ENCODE measurements at regions not wholly inside any gene's neighbourhood (a gene's known extent, or its start where the extent isn't known, plus 50 kb on each side); places are given as distances from the start of the nearest gene placed in this dataset.
"Not testable (repeated sequence)": the region's sequence is repeated elsewhere in the genome, so short reads cannot be mapped to it uniquely, and the experiment has no call there.

DNA sequence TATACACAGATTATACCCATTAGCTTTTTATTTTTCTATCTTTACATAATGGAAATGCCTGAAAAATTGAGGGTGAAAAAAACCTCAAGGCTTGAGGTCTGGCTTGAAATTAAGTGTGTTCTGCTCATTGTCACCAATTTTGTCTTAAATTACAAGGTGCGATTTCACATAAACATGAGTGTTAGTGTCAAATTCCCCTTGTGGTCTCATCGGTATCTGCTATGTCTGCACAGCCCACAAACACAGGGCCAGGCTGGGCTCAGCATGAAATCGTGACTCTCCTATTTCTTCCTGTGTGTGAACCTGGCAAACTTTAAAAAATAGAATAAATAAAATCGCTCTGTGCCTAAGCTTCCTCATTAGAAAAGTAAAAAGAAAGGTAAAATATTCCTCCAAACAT is 109.1 kb downstream of the CRLF2 start:
- POLR2A ChIA-PET = no interaction called here
- TF ChIP-seq, protein P1, sequence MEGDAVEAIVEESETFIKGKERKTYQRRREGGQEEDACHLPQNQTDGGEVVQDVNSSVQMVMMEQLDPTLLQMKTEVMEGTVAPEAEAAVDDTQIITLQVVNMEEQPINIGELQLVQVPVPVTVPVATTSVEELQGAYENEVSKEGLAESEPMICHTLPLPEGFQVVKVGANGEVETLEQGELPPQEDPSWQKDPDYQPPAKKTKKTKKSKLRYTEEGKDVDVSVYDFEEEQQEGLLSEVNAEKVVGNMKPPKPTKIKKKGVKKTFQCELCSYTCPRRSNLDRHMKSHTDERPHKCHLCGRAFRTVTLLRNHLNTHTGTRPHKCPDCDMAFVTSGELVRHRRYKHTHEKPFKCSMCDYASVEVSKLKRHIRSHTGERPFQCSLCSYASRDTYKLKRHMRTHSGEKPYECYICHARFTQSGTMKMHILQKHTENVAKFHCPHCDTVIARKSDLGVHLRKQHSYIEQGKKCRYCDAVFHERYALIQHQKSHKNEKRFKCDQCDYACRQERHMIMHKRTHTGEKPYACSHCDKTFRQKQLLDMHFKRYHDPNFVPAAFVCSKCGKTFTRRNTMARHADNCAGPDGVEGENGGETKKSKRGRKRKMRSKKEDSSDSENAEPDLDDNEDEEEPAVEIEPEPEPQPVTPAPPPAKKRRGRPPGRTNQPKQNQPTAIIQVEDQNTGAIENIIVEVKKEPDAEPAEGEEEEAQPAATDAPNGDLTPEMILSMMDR (IDR thresholded peaks at IDR 0.05; ENCODE audit: control extremely low read depth, extremely low read depth, low read depth, missing control alignments) = no peak
- CTCF ChIA-PET = no interaction called here
- DNase-seq (ENCODE audit: extremely low spot score) = no peak

DNA sequence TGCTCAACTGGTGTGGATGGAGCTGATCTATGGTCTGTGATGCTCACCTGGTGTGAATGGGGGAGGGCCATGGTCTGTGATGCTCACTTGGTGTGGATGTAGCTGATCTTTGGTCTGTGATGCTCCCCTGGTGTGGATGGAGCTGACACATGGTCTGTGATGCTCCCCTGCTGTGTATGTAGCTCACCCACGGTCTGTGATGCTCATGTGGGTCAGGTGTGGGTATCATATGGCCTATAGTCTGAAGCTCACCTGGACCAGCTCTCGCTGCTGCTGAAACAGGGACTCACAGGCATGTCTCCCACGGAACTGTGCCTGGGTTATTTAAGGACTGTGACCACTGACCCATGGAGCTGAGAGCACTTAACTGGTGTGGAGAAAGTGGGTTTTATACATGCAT is 109.7 kb downstream of the CRLF2 start:
- CTCF ChIA-PET = no interaction called here
- TF ChIP-seq, protein P1 (IDR thresholded peaks at IDR 0.05; ENCODE audit: control extremely low read depth, extremely low read depth, low read depth, missing control alignments) = no peak
- no peak for DNase-seq (ENCODE audit: extremely low spot score)
- POLR2A ChIA-PET = no interaction called here

DNA sequence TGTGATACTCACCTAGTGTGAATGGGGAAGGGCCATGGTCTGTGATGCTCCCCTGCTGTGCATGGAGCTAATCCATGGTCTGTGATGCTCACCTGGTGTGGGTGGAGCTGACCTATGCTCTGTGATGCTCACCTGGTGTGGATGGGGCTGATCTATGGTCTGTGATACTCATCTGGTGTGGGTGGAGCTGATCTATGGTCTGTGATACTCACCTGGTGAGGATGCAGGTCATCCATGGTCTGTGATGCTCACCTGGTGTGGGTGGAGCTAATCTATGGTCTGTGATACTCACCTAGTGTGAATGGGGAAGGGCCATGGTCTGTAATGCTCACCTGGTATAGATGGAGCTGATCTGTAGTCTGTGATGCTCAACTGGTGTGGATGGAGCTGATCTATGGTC is 110.2 kb downstream of the CRLF2 start:
- POLR2A ChIA-PET, CTCF ChIA-PET: not testable (repeated sequence)

DNA sequence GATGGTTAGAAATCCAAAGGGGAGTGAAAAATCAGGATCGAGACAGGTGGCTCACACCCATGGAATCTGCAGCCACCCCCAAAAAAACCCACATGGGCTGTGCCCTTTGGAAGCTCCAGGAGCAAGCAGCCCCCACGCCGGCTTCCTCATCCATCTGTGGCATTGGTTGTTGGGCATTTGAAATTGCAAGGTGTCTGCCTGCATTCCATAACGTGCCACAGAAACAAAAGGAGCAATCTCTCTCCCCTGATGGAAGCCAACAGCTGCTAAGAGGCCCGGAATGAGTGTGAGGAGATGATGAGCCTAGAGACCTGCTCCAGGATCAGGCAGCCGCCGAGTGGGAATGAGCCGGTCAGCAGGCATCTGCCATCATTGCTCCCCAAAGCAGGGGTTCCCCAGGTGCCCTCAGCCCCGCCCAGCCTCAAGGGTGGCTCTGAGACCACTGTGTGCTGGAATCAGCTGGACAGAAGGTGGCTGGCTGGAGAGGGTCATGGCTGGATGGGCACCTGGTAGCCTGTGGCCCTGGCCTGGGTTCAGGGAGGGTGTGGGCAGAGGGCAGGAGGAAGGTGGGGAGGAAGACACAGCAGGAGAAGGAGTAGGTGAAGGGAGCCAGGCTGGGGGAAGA is 113.2 kb downstream of the CRLF2 start:
- no peak for DNase-seq (ENCODE audit: extremely low spot score)
- ChIA-PET CTCF (no interaction called here), POLR2A (no interaction called here)
- TF ChIP-seq, protein P1 (IDR thresholded peaks at IDR 0.05; ENCODE audit: control extremely low read depth, extremely low read depth, low read depth, missing control alignments) = no peak

More for the DNA sequence above, 110.2 kb downstream of the CRLF2 start:
- not testable (repeated sequence) for DNase-seq (ENCODE audit: extremely low spot score)

DNA sequence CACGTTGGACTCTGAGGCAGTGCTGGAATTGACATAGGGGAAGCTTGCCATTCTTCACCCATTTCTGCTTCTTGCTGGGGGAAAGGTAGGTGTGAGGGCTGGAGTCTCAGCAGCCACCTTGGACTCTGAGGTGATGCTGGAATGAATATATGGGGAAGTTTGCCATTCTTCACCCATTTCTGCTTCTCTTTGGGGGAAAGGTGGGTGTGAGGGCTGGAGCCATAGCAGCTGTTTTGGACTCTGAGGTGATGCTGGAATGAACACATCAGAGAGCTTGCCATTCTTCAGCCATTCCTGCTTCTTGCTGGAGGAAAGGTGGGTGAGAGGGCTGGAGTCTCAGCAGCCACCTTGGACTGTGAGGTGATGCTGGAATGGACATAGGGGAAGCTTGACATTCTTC is 115.1 kb downstream of the CRLF2 start:
- DNase-seq (ENCODE audit: extremely low spot score) = no peak
- ChIA-PET POLR2A (no interaction called here), CTCF (no interaction called here)
- TF ChIP-seq, protein P1 (IDR thresholded peaks at IDR 0.05; ENCODE audit: control extremely low read depth, extremely low read depth, low read depth, missing control alignments) = no peak

DNA sequence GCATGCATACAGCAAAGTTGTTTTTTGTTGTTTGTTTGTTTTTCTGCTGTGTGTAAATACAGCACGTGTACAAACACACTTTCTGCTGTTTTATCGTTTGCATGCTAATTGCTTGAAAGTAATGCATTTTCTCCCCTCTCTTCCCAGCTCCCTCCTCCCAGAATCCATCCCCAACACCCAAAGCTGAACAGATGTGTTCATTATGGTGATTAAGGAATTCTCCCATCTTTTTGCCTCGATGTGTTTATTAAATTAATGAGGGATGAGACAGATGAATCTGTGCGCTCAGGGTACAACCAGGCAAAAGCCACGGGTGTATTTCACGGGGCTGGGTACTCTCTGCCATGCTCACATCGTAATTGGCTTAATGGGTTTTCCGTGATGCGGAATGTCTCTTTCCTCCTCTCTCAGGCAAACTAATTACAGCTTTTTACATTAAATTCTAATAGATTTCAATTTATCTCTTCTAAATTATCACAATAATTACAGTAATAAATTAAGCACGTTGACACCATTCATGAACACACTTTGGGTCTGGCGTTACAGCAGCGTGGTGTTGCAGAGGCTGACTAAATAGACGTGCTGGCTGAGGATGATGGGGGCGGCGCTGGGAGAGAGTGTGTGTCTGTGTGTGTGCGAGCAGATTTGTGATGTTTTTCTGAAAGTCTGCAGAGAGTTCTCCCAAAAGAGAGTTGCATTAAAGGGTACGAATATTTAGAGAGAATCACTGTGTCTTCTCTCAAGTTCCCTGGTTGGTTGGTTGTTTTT is 117.7 kb downstream of the CRLF2 start:
- DNase-seq (ENCODE audit: extremely low spot score) = no peak
- CTCF ChIA-PET = no interaction called here
- TF ChIP-seq, protein P1 (IDR thresholded peaks at IDR 0.05; ENCODE audit: control extremely low read depth, extremely low read depth, low read depth, missing control alignments) = no peak
- POLR2A ChIA-PET = no interaction called here

DNA sequence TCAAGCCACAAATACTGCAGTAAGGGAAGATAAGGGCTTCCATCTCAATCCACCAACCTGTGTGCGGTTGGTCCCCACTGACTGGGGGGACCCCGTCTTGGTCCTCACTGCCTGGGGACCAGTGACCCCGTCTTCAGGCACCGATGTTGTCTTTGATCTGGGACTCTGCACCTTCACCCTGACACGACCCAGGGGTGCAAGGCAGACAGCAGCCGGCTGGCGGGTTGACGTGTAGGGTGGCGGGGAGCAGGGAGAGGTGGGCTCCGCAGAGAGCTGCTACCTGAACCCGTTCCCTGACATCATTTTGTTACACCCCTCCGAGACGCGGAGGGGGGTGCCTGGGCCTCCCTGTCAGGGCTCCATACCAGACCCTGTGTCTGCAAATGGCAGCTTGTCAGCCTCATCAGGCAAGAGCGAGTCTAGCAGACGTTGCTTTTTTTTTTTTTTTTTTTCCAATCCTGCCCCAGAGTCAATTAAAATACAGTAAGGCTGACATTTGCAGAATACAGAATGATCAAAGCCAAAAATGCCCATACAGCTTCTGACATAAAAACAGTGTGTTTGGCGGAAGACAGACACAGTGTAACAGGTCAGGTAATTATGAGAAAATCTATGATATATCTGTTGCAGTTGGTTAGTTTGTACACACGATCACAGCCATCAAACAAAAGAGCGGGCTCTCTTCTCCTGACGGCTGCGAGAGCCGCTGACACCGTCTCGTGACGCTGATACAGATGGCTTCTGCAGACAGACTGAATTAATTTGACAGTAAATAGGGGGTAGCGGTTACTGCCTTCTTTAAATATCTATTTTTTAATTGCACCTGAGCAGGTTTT is 118.6 kb downstream of the CRLF2 start:
- TF ChIP-seq, protein P1 (IDR thresholded peaks at IDR 0.05; ENCODE audit: control extremely low read depth, extremely low read depth, low read depth, missing control alignments) = no peak
- no peak for DNase-seq (ENCODE audit: extremely low spot score)
- CTCF ChIA-PET = no interaction called here
- POLR2A ChIA-PET = no interaction called here

All from GM10248 (cell line).